Mesendoderm (in vitro differentiated cells): ENCODE measurements at regions not wholly inside any gene's neighbourhood (a gene's known extent, or its start where the extent isn't known, plus 50 kb on each side); places are given as distances from the start of the nearest gene placed in this dataset.

Experiments
- DNase-seq: peaks from one replicate; pipeline ENCODE4 v3.0.0; 2013
- H2AK5ac ChIP-seq: 2 replicates; pipeline ENCODE4 v1.6.1; 2013; ENCODE audit warnings: low read length, inconsistent platforms
- H2BK120ac ChIP-seq: 2 replicates; pipeline ENCODE4 v1.6.1; 2013; ENCODE audit warnings: low read depth, mild to moderate bottlenecking, low read length, moderate library complexity, mixed read lengths
- H2BK15ac ChIP-seq: replicated peaks from 2 replicates; pipeline ENCODE4 v1.6.1; 2013; ENCODE audit warnings: low read depth, mild to moderate bottlenecking, moderate library complexity
- H2BK5ac ChIP-seq: 2 replicates; pipeline ENCODE4 v1.6.1; 2013; ENCODE audit warnings: low read length, inconsistent platforms
- H3K18ac ChIP-seq: 2 replicates; pipeline ENCODE4 v1.6.1; 2013; ENCODE audit warnings: mild to moderate bottlenecking, low read length, mixed read lengths
- H3K23ac ChIP-seq: one replicate; pipeline ENCODE4 v1.6.1; 2013; ENCODE audit warnings: low read length
- H3K27ac ChIP-seq: 2 replicates; pipeline ENCODE4 v1.5.1; 2013; ENCODE audit warnings: low read depth, mild to moderate bottlenecking, inconsistent platforms, low read length, moderate library complexity
- H3K27me3 ChIP-seq: 2 replicates; pipeline ENCODE4 v1.6.1; 2013; ENCODE audit warnings: low read length, control low read depth, mild to moderate bottlenecking, inconsistent platforms; ENCODE audit not compliant: insufficient read depth, poor library complexity
- H3K36me3 ChIP-seq: 2 replicates; pipeline ENCODE4 v1.6.1; 2013; ENCODE audit warnings: low read length, inconsistent platforms; ENCODE audit not compliant: control insufficient read depth, insufficient read depth
- H3K4ac ChIP-seq: one replicate; pipeline ENCODE4 v1.6.1; 2013; ENCODE audit warnings: low read depth, mild to moderate bottlenecking, low read length, moderate library complexity
- H3K4me1 ChIP-seq: 2 replicates; pipeline ENCODE4 v1.6.1; 2013; ENCODE audit warnings: low read depth, low read length, inconsistent platforms; ENCODE audit not compliant: control insufficient read depth
- H3K4me2 ChIP-seq: 2 replicates; pipeline ENCODE4 v1.6.1; 2013; ENCODE audit warnings: low read length
- H3K4me3 ChIP-seq: 2 replicates; pipeline ENCODE4 v1.5.1; 2013; ENCODE audit warnings: mild to moderate bottlenecking, low read length
- H3K56ac ChIP-seq: one replicate; pipeline ENCODE4 v1.6.1; 2013; ENCODE audit warnings: low read length
- H3K79me1 ChIP-seq: 2 replicates; pipeline ENCODE4 v1.6.1; 2013; ENCODE audit warnings: low read length, inconsistent platforms
- H3K79me2 ChIP-seq: 2 replicates; pipeline ENCODE4 v1.6.1; 2013; ENCODE audit warnings: mild to moderate bottlenecking, low read length; ENCODE audit not compliant: control insufficient read depth, insufficient read depth
- H3K9ac ChIP-seq: 2 replicates; pipeline ENCODE4 v1.6.1; 2013; ENCODE audit warnings: low read length, inconsistent platforms
- H4K5ac ChIP-seq: one replicate; pipeline ENCODE4 v1.6.1; 2013; ENCODE audit warnings: low read length
- H4K8ac ChIP-seq: one replicate; pipeline ENCODE4 v1.6.1; 2013; ENCODE audit warnings: low read depth, mild to moderate bottlenecking, control low read depth, low read length, moderate library complexity
- WGBS: extraction: QIAGEN DNeasy Blood & Tissue Kit; methylation state at CpG from one replicate; pipeline ENCODE4 v1.1.7; 2013; ENCODE audit warnings: low lambda C conversion rate, missing lambda C conversion rate; ENCODE audit not compliant: insufficient coverage; ENCODE audit errors: extremely low coverage; 5-methylcytosine and 5-hydroxymethylcytosine counted together

GRCh38 chr7:17716816-17717215, 223.5 kb downstream of the SNX13 start:
- H3K18ac ChIP-seq, result no peak overlapping the region
- H3K9ac ChIP-seq, result no peak overlapping the region
- no peak overlapping the region for H3K23ac ChIP-seq
- H2BK120ac ChIP-seq, result no peak overlapping the region
- H3K27ac ChIP-seq, result no peak overlapping the region
- no peaks in the 10 kb centered on the region for H3K27me3 ChIP-seq
- DNase-seq, result peak; percentile 54
- no peak overlapping the region for H3K4me2 ChIP-seq
- H3K4me1 ChIP-seq, result no peaks in the 10 kb centered on the region
- no peak overlapping the region for H3K4me3 ChIP-seq
- H4K5ac ChIP-seq, result no peak overlapping the region
- H2BK5ac ChIP-seq, result no peak overlapping the region
- WGBS, result no CpG with 5 or more reads among the region's 2 CpGs
- H2BK15ac ChIP-seq, result no peak overlapping the region
- H3K36me3 ChIP-seq, result no peaks in the 10 kb centered on the region
- no peaks in the 10 kb centered on the region for H3K79me1 ChIP-seq
- no peak overlapping the region for H2AK5ac ChIP-seq
- no peak overlapping the region for H4K8ac ChIP-seq
- H3K79me2 ChIP-seq, result no peaks in the 10 kb centered on the region
- H3K4ac ChIP-seq, result no peak overlapping the region
- H3K56ac ChIP-seq, result no peak overlapping the region

GRCh38 chr7:17719998-17720397, 220.3 kb downstream of the SNX13 start:
- Histone ChIP-seq H2BK5ac (no peak overlapping the region), H3K56ac (no peak overlapping the region), H2AK5ac (no peak overlapping the region), H2BK120ac (no peak overlapping the region), H3K23ac (no peak overlapping the region), H3K27me3 (no peaks in the 10 kb centered on the region), H4K5ac (no peak overlapping the region), H3K4me1 (no peaks in the 10 kb centered on the region), H4K8ac (no peak overlapping the region), H2BK15ac (no peak overlapping the region), H3K4me3 (no peak overlapping the region), H3K4me2 (no peak overlapping the region), H3K9ac (no peak overlapping the region), H3K79me2 (no peaks in the 10 kb centered on the region), H3K4ac (no peak overlapping the region), H3K79me1 (no peaks in the 10 kb centered on the region), H3K18ac (no peak overlapping the region), H3K36me3 (no peaks in the 10 kb centered on the region), H3K27ac (no peak overlapping the region)
- DNase-seq, result no peak
- no CpG with 5 or more reads among the region's 5 CpGs for WGBS

- Histone ChIP-seq H3K36me3 (no peaks in the 10 kb centered on the region), H3K18ac (no peak overlapping the region), H3K27me3 (no peaks in the 10 kb centered on the region), H2BK120ac (no peak overlapping the region), H2AK5ac (no peak overlapping the region), H4K8ac (no peak overlapping the region), H3K4me1 (no peaks in the 10 kb centered on the region), H3K4me2 (no peak overlapping the region), H3K23ac (no peak overlapping the region), H3K4me3 (no peak overlapping the region), H3K9ac (no peak overlapping the region), H3K79me1 (no peaks in the 10 kb centered on the region), H2BK5ac (no peak overlapping the region), H3K56ac (no peak overlapping the region), H4K5ac (no peak overlapping the region), H3K4ac (no peak overlapping the region), H3K79me2 (no peaks in the 10 kb centered on the region), H3K27ac (no peak overlapping the region), H2BK15ac (no peak overlapping the region)
- DNase-seq, result no peak
These were observed 218.5 kb downstream of the SNX13 start for GRCh38 chr7:17721736-17722285.

GRCh38 chr7:17722798-17723197, 217.5 kb downstream of the SNX13 start:
- Histone ChIP-seq H3K79me1 (no peaks in the 10 kb centered on the region), H3K4me3 (no peak overlapping the region), H2AK5ac (no peak overlapping the region), H3K79me2 (no peaks in the 10 kb centered on the region), H4K5ac (no peak overlapping the region), H2BK5ac (no peak overlapping the region), H3K9ac (no peak overlapping the region), H2BK15ac (no peak overlapping the region), H3K4me1 (no peaks in the 10 kb centered on the region), H4K8ac (no peak overlapping the region), H3K27ac (no peak overlapping the region), H3K18ac (no peak overlapping the region), H3K36me3 (no peaks in the 10 kb centered on the region), H3K56ac (no peak overlapping the region), H3K27me3 (no peaks in the 10 kb centered on the region), H2BK120ac (no peak overlapping the region), H3K4ac (no peak overlapping the region), H3K23ac (no peak overlapping the region), H3K4me2 (no peak overlapping the region)
- no peak for DNase-seq
- WGBS, result no CpG with 5 or more reads among the region's 2 CpGs

- Histone ChIP-seq H3K36me3 (no peaks in the 10 kb centered on the region), H2BK120ac (no peak overlapping the region), H3K56ac (no peak overlapping the region), H2BK5ac (no peak overlapping the region), H2BK15ac (no peak overlapping the region), H3K79me1 (no peaks in the 10 kb centered on the region), H4K8ac (no peak overlapping the region), H3K4me3 (no peak overlapping the region), H3K23ac (no peak overlapping the region), H2AK5ac (no peak overlapping the region), H3K4me1 (no peaks in the 10 kb centered on the region), H3K4me2 (no peak overlapping the region), H3K9ac (no peak overlapping the region), H3K27me3 (no peaks in the 10 kb centered on the region), H3K27ac (no peak overlapping the region), H3K79me2 (no peaks in the 10 kb centered on the region), H3K4ac (no peak overlapping the region), H4K5ac (no peak overlapping the region), H3K18ac (no peak overlapping the region)
- no peak for DNase-seq
- no CpG with 5 or more reads among the region's 2 CpGs for WGBS
These were observed 214.5 kb downstream of the SNX13 start for GRCh38 chr7:17725821-17726220.

- Histone ChIP-seq H3K4ac (no peak overlapping the region), H3K4me2 (no peak overlapping the region), H3K23ac (no peak overlapping the region), H2BK15ac (no peak overlapping the region), H3K18ac (no peak overlapping the region), H4K8ac (no peak overlapping the region), H3K9ac (no peak overlapping the region), H2BK120ac (no peak overlapping the region), H2AK5ac (no peak overlapping the region), H3K36me3 (no peaks in the 10 kb centered on the region), H3K27me3 (no peaks in the 10 kb centered on the region), H3K4me3 (no peak overlapping the region), H4K5ac (no peak overlapping the region), H3K79me2 (no peaks in the 10 kb centered on the region), H3K79me1 (no peaks in the 10 kb centered on the region), H3K56ac (no peak overlapping the region), H3K4me1 (no peaks in the 10 kb centered on the region), H2BK5ac (no peak overlapping the region), H3K27ac (no peak overlapping the region)
- no CpG with 5 or more reads among the region's 3 CpGs for whole genome bisulfite sequencing
- no peak for DNase-seq
These were observed 208.2 kb downstream of the SNX13 start for GRCh38 chr7:17732083-17732482.
